Fibroblast of gingiva (primary cell): ENCODE measurements at regions not wholly inside any gene's neighbourhood (a gene's known extent, or its start where the extent isn't known, plus 50 kb on each side); places are given as distances from the start of the nearest gene placed in this dataset.
"Not testable (repeated sequence)": the region's sequence is repeated elsewhere in the genome, so short reads cannot be mapped to it uniquely, and the experiment has no call there.

Experiments used
- DNase-seq: peaks from one replicate; pipeline ENCODE4 v3.0.0-alpha.2; 2011; ENCODE audit warnings: low read depth

DNA sequence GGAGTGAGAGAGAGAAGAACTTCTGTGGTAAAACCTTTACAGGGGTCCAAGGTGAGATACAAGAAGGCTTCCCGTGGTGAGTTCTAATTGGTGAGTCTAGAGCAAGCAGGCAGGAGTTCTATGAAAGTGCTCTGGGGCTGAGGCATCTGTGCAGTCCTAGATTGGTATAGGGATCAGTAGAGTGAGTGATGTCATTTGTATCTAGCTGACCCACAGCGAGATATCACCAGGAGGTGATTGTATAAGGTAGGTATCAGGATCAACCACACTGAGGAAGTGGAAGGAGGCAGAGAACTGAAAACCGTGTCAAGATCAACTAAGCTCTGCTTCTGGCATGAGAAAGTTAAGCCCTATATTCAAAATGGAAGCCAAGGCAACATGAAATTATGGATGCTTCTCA, 1648.9 kb upstream of the TMEFF2 start:
- DNase-seq, result no peak

DNA sequence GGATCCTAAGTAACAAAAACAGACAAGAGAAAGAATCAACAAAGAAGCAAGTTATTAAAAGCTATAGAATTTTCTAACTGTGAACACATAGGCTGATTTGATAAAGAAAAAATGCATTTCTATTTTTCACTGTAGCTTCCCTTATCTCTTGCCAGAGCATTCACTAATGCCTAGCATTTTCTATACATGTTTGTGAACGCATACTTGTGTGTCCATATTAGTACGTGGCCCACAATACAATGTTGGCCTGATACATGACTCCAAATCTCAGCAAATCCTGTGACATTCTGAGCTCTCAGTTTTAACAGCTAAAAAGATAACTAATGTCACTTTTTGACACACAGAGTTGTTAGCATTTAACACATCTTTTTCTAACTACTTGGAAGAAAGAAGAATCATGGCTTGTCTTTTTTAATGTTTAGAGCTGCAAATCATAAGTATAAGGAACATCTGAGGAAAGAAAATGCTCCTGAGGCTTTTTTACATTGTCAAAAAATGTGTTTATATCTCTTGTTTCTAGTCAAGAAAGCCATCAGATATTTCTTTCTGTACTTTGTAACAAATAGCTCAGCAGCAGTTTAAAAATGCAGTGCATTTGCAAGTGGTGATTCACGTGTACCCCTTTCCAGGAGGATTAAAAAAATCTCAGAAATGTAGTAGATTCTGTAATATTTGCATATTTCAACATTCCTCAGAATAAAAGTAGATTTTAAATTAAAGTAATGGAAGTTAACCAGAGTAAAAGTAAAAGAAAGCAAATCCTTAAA, 1646.8 kb upstream of the TMEFF2 start:
- peak; percentile 21 for DNase-seq

DNA sequence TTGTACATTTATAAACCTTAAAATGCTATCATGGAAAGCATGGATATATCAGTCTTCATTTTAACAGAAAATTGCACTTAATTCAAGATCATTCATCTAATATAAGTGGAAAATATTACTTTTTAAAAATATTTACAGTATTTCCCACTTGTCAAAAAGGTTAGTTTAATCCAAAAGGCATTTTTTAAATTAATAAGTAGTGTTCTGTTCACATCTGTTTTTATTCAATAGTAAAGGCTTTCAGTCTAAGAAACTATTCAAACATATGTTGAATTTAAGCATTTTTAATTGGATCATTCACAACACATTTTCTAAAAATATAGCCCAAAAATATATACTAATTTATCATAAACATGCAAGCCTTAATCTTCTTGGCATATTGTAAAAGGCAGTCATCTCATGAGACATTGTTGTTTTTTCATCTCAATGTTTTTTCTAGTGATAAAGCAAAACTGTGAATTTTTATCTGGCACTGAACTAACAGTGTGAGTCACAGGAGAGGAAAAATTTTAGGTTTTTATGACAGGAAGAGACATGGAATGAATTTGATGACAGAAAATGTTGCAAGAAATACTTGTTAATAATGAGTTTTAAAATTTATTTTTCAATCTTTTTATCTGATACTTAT, 1642.5 kb upstream of the TMEFF2 start:
- DNase-seq, result no peak

DNA sequence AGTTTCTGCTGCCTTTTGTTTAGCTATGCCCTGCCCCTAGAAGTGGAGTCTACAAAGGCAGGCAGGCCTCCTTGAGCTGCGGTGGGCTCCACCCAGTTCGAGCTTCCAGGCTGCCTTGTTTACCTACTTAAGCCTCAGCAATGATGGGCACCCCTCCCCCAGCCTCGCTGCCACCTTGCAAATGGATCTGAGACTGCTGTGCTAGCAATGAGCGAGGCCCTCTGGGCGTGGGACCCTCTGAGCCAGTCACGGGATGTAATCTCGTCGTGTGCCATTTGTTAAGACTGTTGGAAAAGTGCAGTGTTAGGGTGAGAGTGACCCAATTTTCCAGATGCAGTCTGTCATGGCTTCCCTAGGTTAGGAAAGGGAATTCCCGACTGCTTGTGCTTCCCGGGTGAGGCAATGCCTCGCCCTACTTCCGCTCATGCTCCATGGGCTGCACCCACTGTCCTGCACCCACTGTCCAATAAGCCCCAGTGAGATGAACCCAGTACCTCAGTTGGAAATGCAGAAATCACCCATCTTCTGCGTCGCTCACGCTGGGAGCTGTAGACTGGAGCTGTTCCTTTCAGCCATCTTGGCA, 1641.8 kb upstream of the TMEFF2 start:
- DNase-seq, result not testable (repeated sequence)

DNA sequence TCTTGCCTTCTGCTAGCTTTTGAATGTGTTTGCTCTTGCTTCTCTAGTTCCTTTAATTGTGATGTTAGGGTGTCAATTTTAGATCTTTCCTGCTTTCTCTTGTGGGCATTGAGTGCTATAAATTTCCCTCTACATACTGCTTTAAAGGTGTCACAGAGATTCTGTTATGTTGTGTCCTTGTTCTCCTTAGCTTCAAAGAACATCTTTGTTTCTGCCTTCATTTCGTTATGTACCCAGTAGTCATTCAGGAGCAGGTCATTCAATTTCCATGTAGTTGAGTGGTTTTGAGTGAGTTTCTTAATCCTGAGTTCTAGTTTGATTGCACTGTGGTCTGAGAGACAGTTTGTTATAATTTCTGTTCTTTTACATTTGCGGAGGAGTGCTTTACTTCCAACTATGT, 1639.2 kb upstream of the TMEFF2 start:
- DNase-seq, result not testable (repeated sequence)

DNA sequence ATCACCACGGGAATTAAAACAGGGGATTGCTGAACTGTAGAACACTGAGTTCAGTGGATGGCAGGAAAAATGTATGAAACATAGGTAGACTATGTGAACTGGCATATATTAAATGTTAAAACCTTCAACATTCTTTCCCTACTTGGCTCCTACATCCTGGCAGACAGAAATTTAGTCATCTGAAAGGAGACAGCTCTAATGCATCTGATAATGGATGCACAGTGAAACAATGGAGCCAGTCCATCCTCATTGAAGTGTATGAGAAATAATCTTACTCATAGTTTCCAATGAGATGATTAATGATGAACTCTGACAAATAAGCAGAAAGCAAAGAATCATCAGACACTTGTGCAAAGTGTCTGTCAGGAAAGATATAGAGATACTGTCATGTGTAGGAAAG, 1629.7 kb upstream of the TMEFF2 start:
- DNase-seq, result peak; percentile 20

DNA sequence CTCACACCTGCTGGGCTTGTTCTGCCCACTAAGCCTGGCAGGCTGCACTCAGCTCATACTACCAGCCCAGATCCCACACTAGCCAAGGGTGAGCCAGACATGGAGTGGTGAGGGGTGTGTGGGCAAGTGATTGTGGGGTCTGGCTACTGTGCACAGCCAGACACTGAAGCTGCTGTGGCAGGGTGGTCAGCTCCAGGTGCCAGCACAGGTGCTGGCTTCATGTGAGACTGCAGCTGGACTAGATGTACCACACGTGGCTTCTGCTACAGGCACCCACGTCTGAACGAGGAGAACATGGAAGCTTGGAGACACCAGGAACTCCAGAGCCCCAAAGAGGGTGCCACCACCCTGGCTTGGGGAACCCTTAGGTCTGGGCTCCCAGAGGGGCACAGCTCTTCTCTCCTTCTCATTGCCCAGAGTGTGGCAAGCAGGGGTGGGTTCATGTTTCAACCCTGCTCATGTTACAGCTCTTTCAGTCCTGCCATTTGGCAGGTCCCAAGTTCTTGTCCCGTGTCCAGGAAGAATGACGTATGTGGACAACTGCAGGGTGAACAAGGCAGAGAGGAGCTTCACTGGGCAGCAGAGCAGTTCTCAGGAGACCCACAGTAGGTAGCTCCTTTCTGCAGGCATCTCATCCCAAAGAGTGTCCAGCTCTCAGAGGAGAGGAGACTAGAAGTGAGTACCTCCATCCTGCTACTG, 1624.2 kb upstream of the TMEFF2 start:
- no peak for DNase-seq

DNA sequence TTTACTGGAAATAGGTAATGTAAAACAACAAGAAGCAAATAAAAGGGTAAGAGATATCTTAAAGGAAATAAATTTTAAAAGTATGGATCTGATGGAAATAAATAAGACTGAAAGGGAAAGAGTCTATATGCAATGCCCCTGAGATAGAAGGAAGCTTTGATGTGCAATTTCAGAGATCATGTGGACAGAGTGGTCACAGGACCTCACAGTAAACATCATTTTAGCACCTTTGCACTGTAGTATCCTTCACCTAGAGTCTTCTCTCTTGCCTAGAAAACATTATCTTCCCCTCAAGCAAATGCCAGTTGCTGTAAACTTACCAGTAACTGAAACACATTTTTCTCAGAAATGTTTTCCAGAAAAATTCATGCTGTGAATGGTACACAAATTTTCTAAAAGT, 1621.3 kb upstream of the TMEFF2 start:
- no peak for DNase-seq

DNA sequence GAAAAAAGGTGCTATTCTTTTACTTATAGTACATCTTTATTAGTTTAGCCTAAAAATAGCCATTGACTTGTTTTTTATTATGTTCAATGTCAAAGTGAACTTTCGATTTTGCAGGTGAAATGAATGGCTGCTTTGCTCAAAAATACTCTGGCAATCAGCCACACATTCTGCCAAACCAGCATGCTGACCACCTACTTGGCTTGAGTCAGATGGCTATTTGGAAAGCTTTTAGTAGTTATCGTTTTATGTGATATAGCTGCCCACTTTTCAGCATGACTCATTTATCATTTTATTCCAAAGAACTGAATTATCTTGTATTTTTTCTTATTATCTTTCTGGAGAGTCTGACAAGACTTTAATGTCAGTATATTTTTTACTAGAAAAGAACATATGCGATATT, 1615.8 kb upstream of the TMEFF2 start:
- no peak for DNase-seq

DNA sequence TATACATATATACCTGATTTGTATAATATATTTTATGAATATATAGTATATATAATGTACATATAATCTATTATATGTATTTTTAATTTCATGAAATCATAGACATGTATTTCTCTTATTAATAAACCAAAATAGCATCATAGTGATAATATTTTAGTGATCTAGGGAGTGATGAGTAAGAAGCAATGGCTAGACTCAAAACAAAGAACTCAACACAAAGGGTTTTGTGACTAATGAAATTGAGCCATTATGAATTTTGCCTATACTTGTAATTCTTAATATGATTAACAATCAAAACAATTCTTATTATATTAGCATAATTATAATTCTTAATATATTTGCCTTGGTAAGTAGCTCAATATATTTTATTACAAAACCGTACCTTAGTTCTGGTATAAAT, 1614.1 kb upstream of the TMEFF2 start:
- DNase-seq, result no peak

DNA sequence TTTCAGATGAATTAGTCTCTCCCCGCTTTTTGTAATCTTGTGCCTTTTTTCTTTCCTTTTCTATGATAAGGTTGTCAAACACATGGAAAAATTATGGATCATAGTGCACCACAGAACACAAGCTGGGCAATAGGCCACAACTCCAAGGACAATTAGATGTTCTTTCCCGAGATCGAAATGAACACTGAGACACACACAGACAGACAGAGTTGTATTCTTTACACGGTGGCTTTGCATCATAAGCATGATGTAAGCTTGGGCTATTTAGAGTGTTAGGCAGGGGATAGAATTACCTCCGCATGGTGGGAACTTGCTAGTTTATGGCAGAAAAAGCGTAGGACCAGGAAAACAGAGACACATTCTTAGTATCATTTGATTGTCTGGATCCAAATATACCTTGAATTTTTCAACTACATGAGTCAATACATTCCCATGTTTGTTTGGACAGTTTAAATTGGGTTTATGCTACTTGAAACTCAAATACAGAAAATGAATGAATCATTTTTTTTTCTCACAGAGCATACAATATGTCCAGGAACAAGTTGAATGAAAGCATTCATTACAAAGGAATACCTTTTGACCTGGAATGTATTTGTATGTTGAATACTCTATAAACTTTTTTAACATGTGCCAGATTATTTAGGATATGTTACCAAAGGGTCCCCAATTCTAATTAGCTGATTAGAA, 1611.5 kb upstream of the TMEFF2 start:
- no peak for DNase-seq

DNA sequence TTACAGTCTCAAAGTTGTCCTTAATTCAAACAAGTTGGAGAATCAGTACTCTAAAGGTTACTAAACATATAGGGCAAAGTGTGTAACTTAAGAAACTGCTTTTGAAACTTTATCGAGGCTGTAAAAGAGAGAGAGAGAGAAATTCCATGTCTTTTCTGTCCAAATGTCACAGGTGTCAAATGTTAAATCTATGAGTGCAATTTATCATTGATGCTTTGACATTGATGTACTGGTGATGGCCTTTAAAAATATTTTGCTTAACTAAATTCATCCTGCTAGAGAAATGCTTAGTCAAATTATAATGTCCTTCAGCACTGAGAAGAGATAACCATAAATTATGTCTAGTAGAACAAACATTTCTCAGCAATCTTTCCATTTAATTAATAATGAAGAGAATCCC, 1602.1 kb upstream of the TMEFF2 start:
- DNase-seq, result no peak

DNA sequence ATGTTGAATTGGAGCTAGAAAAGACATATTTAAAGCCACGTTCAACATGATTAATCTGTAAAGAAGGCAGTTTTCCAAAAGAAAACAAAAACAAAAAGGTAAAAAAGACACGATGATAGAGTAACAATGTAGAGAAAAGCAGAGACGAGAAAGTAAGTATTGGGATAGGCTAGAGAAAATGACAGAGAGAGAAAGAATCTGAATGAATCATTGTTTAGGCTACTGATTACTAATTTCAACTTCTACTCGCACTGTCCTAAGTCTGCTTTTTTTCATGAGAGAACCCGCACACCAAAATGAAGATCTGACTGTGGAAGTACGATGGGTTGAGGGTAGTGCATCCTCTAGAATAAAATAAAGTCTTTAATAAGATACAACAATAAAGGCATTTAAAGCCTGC, 1599.2 kb upstream of the TMEFF2 start:
- no peak for DNase-seq

DNA sequence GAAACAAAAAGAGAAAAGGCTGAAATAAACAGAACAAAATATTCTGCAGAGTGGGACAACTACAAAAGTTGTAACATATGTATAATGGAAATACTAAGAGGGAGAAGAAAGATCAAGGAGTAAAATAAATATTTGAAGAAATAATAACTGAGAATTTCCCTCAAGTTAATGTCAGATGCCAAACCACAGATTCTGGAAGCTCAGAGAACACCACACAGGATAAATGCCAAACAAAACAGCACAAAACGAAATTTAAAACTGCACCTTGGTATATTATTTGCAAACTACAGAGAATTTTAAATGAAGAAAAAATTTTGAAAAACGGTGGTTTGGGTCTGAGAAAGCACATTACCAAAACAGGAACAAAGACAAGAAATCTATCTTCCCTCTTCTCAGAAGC, 1588.9 kb upstream of the TMEFF2 start:
- DNase-seq, result no peak

DNA sequence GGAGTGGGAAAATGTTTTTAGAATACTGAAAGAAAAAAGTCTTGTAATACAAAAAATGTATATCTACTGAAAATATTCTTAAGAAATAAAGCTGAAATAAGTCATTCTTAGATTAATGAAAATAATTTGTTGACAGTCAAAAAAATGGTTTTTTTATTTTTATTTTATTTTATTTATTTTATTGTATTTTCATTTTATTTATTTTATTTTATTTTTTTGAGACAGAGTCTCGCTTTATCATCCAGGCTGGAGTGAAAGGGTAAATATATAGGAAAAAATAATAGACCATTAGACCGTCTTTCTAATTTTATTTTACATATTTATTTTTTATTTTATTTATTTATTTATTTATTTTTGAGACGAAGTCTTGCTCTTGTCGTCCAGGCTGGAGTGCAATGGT, 1583.6 kb upstream of the TMEFF2 start:
- no peak for DNase-seq

DNA sequence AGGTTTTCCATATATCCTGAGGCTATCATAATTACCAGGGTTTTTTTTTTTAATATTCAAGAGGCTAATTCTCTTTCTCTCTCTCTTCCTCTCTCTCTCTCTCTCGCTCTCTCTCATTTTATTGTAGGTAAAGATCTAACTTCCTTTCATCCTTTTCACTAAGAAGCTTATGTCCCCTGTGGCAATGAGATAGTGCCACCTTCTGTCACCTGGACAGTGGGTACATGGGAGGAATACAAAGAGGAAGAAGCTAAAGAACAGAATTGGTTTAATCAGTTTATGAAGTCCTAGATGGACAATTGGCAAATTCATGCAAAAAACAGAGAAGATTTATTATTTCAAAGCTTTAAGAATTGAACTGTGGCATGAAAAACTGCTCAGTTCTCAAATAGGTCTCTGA, 1582.3 kb upstream of the TMEFF2 start:
- DNase-seq, result no peak

DNA sequence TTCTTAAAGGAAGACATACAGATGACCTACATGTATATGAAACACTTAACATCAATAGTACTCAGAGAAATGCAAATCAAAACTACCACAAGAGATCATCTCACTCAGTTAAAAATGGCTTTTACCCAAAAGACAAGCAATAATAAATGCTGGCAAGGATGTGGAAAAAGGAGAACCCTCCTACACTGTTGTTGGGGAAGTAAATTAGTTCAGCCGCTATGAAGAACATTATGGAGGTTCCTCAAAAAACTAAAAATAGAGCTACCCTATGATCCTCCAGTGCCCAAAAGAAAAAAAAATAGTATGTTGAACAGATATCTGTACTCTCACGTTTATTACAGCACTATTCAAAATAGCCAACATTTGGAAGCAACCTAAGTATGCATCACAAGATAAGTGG, 1579.4 kb upstream of the TMEFF2 start:
- DNase-seq, result no peak

DNA sequence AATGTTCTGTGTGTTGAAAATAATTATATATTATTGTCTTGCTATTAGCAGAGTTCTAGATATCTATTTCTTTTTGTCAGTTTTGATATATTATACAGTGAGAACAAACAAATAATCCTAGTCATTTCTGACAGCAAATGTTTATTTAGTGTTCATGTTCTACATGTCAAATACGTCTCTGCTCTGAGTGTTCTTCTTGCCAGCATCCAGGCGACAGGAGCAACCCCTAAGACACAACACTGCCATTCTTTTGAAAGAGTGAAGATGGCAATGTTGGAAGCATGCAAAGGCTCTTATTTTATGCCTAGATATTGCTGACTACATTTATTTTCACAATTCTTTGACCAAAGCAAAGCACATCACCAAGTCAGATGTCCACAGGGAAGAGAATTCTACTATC, 1556.6 kb upstream of the TMEFF2 start:
- DNase-seq, result no peak

DNA sequence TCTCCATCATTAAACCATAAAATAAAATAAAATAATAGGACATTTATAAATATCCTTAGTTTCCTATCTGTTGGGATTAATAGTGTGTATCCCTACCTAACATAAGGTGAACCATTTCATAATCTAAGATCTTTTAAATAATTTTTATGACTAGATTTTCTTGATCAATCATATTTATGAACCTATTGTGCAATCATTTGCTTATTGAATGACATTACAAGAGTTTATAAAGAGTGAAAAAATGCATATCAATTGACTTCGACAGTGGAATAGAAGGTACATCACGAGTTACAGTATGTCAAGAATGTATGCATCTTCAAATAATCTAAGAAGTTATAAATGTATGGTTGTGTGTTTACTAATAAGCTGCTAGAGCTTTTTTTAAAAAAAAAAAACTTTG, 1554.8 kb upstream of the TMEFF2 start:
- no peak for DNase-seq

DNA sequence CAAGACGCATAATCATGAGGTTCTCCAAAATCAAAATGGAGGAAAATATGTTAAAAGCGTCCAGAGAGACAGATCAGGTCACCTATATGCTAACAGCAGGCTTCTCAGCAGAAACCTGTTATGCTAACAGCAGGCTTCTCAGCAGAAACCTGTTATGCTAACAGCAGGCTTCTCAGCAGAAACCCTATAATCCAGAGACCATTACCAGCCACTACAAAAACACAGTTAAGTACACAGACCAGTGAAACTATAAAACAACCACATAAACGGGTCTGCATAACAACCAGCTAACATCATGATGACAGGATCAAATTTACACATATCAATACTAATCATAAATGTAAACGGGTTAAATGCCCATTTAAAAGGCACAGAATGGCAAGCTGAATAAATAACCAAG, 1548.4 kb upstream of the TMEFF2 start:
- no peak for DNase-seq

DNA sequence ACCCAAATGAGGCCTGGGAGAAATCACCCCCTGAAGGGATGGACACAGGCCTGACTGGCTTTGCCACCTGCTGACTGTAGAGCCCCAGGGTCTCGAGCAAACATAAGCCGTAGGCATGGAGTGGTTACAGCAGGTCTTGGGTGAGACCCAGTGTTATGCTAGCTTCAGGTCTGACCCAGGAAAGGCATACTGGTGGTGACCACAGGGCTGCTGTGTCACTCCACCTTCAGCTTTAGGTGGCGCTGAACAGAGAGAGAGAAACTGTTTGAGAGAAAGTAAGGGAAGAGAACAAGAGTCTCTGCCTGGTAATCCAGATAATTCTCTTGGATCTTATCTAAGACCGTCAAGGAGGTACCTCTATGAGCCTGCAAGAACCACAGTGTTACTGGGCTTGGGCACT, 1544.2 kb upstream of the TMEFF2 start:
- no peak for DNase-seq

DNA sequence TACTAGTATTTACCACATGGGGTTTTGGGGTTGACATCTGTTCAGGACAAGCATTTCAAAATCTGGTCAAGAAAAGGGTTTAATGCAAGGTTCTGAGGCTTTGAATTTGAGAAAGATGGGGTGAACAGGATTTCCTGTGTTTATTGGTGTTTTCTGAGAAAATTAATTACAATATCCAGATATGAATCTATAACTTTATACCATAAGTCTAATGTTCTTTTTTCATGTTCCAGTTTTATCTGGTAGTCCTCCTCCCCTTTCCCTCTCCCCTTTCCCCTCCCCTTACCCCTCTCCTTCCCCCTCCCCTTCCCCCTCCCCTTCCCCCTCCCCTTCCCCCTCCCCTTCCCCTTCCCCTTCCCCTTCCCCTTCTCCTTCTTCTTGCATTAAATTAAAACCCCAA, 1518.2 kb upstream of the TMEFF2 start:
- no peak for DNase-seq

DNA sequence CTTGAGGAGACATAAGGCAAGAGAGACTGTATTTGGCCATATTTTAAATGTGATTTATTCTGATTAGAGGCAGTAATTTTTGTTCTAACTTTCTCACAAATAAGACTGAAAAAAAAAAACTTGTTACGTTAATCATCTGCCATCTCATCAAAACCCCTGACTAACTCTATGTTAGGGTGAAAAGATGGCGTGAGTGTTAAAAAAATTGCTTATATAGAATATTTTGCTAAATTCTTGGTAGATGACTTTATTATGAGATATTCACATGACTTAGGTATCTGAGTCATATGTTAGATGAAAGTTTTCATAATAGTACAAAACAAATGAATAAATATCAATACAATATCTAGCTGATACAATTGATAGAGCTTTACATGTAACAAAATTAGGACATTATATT, 1508.7 kb upstream of the TMEFF2 start:
- DNase-seq, result no peak
